ENCODE measurements at regions not wholly inside any gene's neighbourhood (a gene's known extent, or its start where the extent isn't known, plus 50 kb on each side); places are given as distances from the start of the nearest gene placed in this dataset.

DNA sequence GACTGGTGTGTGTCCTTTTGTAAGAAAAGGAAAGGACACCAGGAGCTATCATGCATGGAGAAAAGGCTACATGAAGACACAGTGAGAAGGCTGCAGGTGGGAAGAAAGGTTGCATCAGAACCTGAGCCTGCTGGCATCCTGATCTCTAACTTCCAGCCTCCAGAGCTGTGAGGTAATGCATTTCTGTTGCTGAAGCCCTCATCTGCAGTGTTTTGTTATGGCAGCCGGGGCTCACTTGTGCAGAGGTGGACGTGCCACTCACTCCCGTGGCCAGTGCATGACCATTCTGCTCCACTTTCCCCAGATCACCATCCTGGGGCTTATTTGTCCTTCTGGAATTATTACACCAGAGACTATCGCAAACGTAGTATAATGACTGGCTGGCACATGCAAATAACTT, 155.3 kb downstream of the IRS2 start:
- H3K4me2 ChIP-seq (ENCODE audit: low read length) = no peak overlapping the region
- H3K27me3 ChIP-seq (ENCODE audit: insufficient read depth, low read length) = no peaks in the 10 kb centered on the region
- DNase-seq = peak; percentile 67 to 82
- H3K4me3 ChIP-seq (ENCODE audit: low read depth, low read length) = no peak overlapping the region
- H3K9me3 ChIP-seq (ENCODE audit: insufficient read depth, low read depth, low read length) = peaks cover 5% of the 10 kb centered on the region
- no CpG with 5 or more reads among the region's 5 CpGs for WGBS (ENCODE audit: extremely low coverage, insufficient coverage, insufficient read length)
- no peak overlapping the region for H4K91ac ChIP-seq (ENCODE audit: low read depth, low read length)
- no peak overlapping the region for H2AK5ac ChIP-seq (ENCODE audit: low read length)
- no peak overlapping the region for H2BK120ac ChIP-seq (ENCODE audit: insufficient read depth, low read length, poor library complexity)
- H3K9ac ChIP-seq (ENCODE audit: low read length) = no peak overlapping the region
- no peaks in the 10 kb centered on the region for H3K4me1 ChIP-seq (ENCODE audit: control insufficient read depth in 1 of 2, insufficient read depth in 2 of 2, low read length in 2 of 2)
- H3K14ac ChIP-seq (ENCODE audit: low read length) = no peak overlapping the region
- H4K8ac ChIP-seq (ENCODE audit: low read depth, low read length) = no peak overlapping the region
- H3K27ac ChIP-seq (ENCODE audit: low read depth, low read length) = no peak overlapping the region
- H2BK12ac ChIP-seq (ENCODE audit: low read length) = no peak overlapping the region
- no peak overlapping the region for H4K12ac ChIP-seq (ENCODE audit: low read depth, low read length)
- no peaks in the 10 kb centered on the region for H3K79me2 ChIP-seq (ENCODE audit: control insufficient read depth, insufficient read depth, low read length, poor library complexity)
- H3K79me1 ChIP-seq (ENCODE audit: low read length) = no peaks in the 10 kb centered on the region
- H2AFZ ChIP-seq (ENCODE audit: insufficient read depth, low read length, poor library complexity) = no peak overlapping the region
- H3K4ac ChIP-seq (ENCODE audit: low read depth, low read length) = no peak overlapping the region
- H2BK5ac ChIP-seq (ENCODE audit: low read depth, low read length, poor library complexity) = no peak overlapping the region
- no peak overlapping the region for H3K23ac ChIP-seq (ENCODE audit: low read length)
- no peak overlapping the region for H3K18ac ChIP-seq (ENCODE audit: low read length)
- H3K36me3 ChIP-seq (ENCODE audit: control insufficient read depth in 1 of 2, insufficient read depth in 2 of 2, low read length in 2 of 2) = no peaks in the 10 kb centered on the region

DNA sequence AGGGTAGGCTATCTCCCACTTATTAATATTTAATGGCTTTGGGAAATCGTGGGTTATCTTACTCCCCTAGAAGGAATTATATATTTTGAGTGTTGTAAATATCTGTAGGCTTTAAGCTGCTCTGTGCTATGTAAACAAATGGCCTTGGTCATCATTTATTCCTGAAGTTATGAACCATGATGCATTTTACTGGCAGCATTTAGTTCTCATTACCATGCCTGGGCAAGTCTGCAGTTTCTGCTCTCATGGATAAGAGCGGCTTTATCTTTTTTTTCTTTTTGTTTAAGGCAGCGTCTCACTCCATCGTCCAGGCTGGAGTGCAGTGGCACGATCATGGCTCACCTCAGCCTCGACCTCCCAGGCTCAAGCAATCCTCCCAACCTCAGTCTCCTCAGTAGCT, 156.1 kb downstream of the IRS2 start:
- H3K79me2 ChIP-seq (ENCODE audit: control insufficient read depth, insufficient read depth, low read length, poor library complexity) = no peaks in the 10 kb centered on the region
- WGBS (ENCODE audit: extremely low coverage, insufficient coverage, insufficient read length) = no CpG with 5 or more reads among the region's 6 CpGs
- no peak overlapping the region for H4K91ac ChIP-seq (ENCODE audit: low read depth, low read length)
- H2BK12ac ChIP-seq (ENCODE audit: low read length) = no peak overlapping the region
- no peaks in the 10 kb centered on the region for H3K79me1 ChIP-seq (ENCODE audit: low read length)
- no peak overlapping the region for H2BK5ac ChIP-seq (ENCODE audit: low read depth, low read length, poor library complexity)
- no peak overlapping the region for H3K18ac ChIP-seq (ENCODE audit: low read length)
- no peak overlapping the region for H2BK120ac ChIP-seq (ENCODE audit: insufficient read depth, low read length, poor library complexity)
- no peak overlapping the region for H2AFZ ChIP-seq (ENCODE audit: insufficient read depth, low read length, poor library complexity)
- no peaks in the 10 kb centered on the region for H3K4me1 ChIP-seq (ENCODE audit: control insufficient read depth in 1 of 2, insufficient read depth in 2 of 2, low read length in 2 of 2)
- no peak overlapping the region for H4K8ac ChIP-seq (ENCODE audit: low read depth, low read length)
- H3K9ac ChIP-seq (ENCODE audit: low read length) = no peak overlapping the region
- H3K4ac ChIP-seq (ENCODE audit: low read depth, low read length) = no peak overlapping the region
- no peak overlapping the region for H3K4me3 ChIP-seq (ENCODE audit: low read depth, low read length)
- H3K27ac ChIP-seq (ENCODE audit: low read depth, low read length) = no peak overlapping the region
- no peak overlapping the region for H3K4me2 ChIP-seq (ENCODE audit: low read length)
- H3K14ac ChIP-seq (ENCODE audit: low read length) = no peak overlapping the region
- no peak overlapping the region for H2AK5ac ChIP-seq (ENCODE audit: low read length)
- H3K36me3 ChIP-seq (ENCODE audit: control insufficient read depth in 1 of 2, insufficient read depth in 2 of 2, low read length in 2 of 2) = no peaks in the 10 kb centered on the region
- no peak overlapping the region for H3K23ac ChIP-seq (ENCODE audit: low read length)
- no peaks in the 10 kb centered on the region for H3K27me3 ChIP-seq (ENCODE audit: insufficient read depth, low read length)
- peaks cover 5% of the 10 kb centered on the region for H3K9me3 ChIP-seq (ENCODE audit: insufficient read depth, low read depth, low read length)
- H4K12ac ChIP-seq (ENCODE audit: low read depth, low read length) = no peak overlapping the region
- DNase-seq = no peak

DNA sequence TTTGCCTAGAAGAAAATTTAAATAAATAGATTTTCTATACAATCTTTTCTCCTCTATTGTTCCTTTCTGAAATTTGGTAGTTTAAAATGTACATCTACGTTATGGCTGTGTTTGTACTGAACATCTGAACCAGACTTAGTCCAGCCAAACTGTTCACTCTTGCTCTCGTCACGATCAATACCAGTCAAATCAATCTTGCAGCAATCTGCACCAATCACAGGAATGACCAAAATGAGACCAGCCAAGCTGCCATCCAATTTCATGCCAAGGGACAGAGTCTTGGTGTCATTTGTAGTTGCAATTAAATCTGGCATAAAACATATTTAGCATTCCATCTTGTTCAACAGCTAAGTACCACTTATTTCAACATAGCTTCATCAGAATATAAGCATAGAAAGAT, 156.6 kb downstream of the IRS2 start:
- Histone ChIP-seq H3K14ac (ENCODE audit: low read length) (no peak overlapping the region), H2BK120ac (ENCODE audit: insufficient read depth, low read length, poor library complexity) (no peak overlapping the region), H3K9ac (ENCODE audit: low read length) (no peak overlapping the region), H4K91ac (ENCODE audit: low read depth, low read length) (no peak overlapping the region), H3K23ac (ENCODE audit: low read length) (no peak overlapping the region), H3K4ac (ENCODE audit: low read depth, low read length) (no peak overlapping the region), H3K4me1 (ENCODE audit: control insufficient read depth in 1 of 2, insufficient read depth in 2 of 2, low read length in 2 of 2) (no peaks in the 10 kb centered on the region), H3K4me2 (ENCODE audit: low read length) (no peak overlapping the region), H3K27ac (ENCODE audit: low read depth, low read length) (no peak overlapping the region), H2AFZ (ENCODE audit: insufficient read depth, low read length, poor library complexity) (no peak overlapping the region), H3K79me2 (ENCODE audit: control insufficient read depth, insufficient read depth, low read length, poor library complexity) (no peaks in the 10 kb centered on the region), H3K18ac (ENCODE audit: low read length) (no peak overlapping the region), H2BK12ac (ENCODE audit: low read length) (no peak overlapping the region), H3K36me3 (ENCODE audit: control insufficient read depth in 1 of 2, insufficient read depth in 2 of 2, low read length in 2 of 2) (no peaks in the 10 kb centered on the region), H3K27me3 (ENCODE audit: insufficient read depth, low read length) (no peaks in the 10 kb centered on the region), H4K8ac (ENCODE audit: low read depth, low read length) (no peak overlapping the region), H2BK5ac (ENCODE audit: low read depth, low read length, poor library complexity) (no peak overlapping the region), H4K12ac (ENCODE audit: low read depth, low read length) (no peak overlapping the region), H3K4me3 (ENCODE audit: low read depth, low read length) (no peak overlapping the region), H3K9me3 (ENCODE audit: insufficient read depth, low read depth, low read length) (peaks cover 5% of the 10 kb centered on the region), H2AK5ac (ENCODE audit: low read length) (no peak overlapping the region), H3K79me1 (ENCODE audit: low read length) (no peaks in the 10 kb centered on the region)
- no peak for DNase-seq
- WGBS (ENCODE audit: extremely low coverage, insufficient coverage, insufficient read length) = no CpG with 5 or more reads among the region's 3 CpGs

- H3K27me3 ChIP-seq (ENCODE audit: insufficient read depth, low read length) = no peaks in the 10 kb centered on the region
- H3K23ac ChIP-seq (ENCODE audit: low read length) = no peak overlapping the region
- no peak overlapping the region for H3K4me3 ChIP-seq (ENCODE audit: low read depth, low read length)
- H2AK5ac ChIP-seq (ENCODE audit: low read length) = no peak overlapping the region
- H4K91ac ChIP-seq (ENCODE audit: low read depth, low read length) = no peak overlapping the region
- H3K4ac ChIP-seq (ENCODE audit: low read depth, low read length) = no peak overlapping the region
- no peak overlapping the region for H4K12ac ChIP-seq (ENCODE audit: low read depth, low read length)
- H3K4me2 ChIP-seq (ENCODE audit: low read length) = no peak overlapping the region
- H2BK12ac ChIP-seq (ENCODE audit: low read length) = no peak overlapping the region
- H2BK5ac ChIP-seq (ENCODE audit: low read depth, low read length, poor library complexity) = no peak overlapping the region
- no peak overlapping the region for H3K14ac ChIP-seq (ENCODE audit: low read length)
- H3K79me2 ChIP-seq (ENCODE audit: control insufficient read depth, insufficient read depth, low read length, poor library complexity) = no peaks in the 10 kb centered on the region
- H2AFZ ChIP-seq (ENCODE audit: insufficient read depth, low read length, poor library complexity) = no peak overlapping the region
- H3K79me1 ChIP-seq (ENCODE audit: low read length) = no peaks in the 10 kb centered on the region
- H3K9ac ChIP-seq (ENCODE audit: low read length) = no peak overlapping the region
- H3K4me1 ChIP-seq (ENCODE audit: control insufficient read depth in 1 of 2, insufficient read depth in 2 of 2, low read length in 2 of 2) = no peaks in the 10 kb centered on the region
- no peaks in the 10 kb centered on the region for H3K9me3 ChIP-seq (ENCODE audit: insufficient read depth, low read depth, low read length)
- H3K27ac ChIP-seq (ENCODE audit: low read depth, low read length) = no peak overlapping the region
- no peaks in the 10 kb centered on the region for H3K36me3 ChIP-seq (ENCODE audit: control insufficient read depth in 1 of 2, insufficient read depth in 2 of 2, low read length in 2 of 2)
- H4K8ac ChIP-seq (ENCODE audit: low read depth, low read length) = no peak overlapping the region
- WGBS (ENCODE audit: extremely low coverage, insufficient coverage, insufficient read length) = no CpG with 5 or more reads among the region's 2 CpGs
- no peak overlapping the region for H3K18ac ChIP-seq (ENCODE audit: low read length)
- H2BK120ac ChIP-seq (ENCODE audit: insufficient read depth, low read length, poor library complexity) = no peak overlapping the region
- peak in 1 of 2 donors; percentile 14 for DNase-seq
Observed at GRCh38 chr13:109628251-109628699, 158.1 kb downstream of the IRS2 start.

All from trophoblast cell (in vitro differentiated cells and primary cell).